GM10266 (cell line): ENCODE measurements at regions not wholly inside any gene's neighbourhood (a gene's known extent, or its start where the extent isn't known, plus 50 kb on each side); places are given as distances from the start of the nearest gene placed in this dataset.

ENCODE experiments used
- DNase-seq: peaks from one replicate; pipeline ENCODE4 v3.0.0; 2012; ENCODE audit errors: extremely low spot score
- CTCF ChIP-seq: IDR thresholded peaks from 2 replicates; pipeline ENCODE4 v1.5.1; 2012; ENCODE audit warnings: mild to moderate bottlenecking, low read depth; ENCODE audit not compliant: control insufficient read depth, insufficient read depth; ENCODE audit errors: missing control alignments

- TF ChIP-seq CTCF, result no peak
- DNase-seq, result no peak
These were observed 132.6 kb downstream of the SLC38A6 start for GRCh38 chr14:61113561-61114225.

GRCh38 chr14:61112506-61112905, 131.5 kb downstream of the SLC38A6 start:
- no peak for DNase-seq
- TF ChIP-seq CTCF, result no peak

GRCh38 chr14:61111731-61112130, 130.7 kb downstream of the SLC38A6 start:
- DNase-seq, result no peak
- no peak for TF ChIP-seq CTCF

GRCh38 chr14:61111209-61111665, 130.2 kb downstream of the SLC38A6 start:
- no peak for DNase-seq
- TF ChIP-seq CTCF, result no peak

GRCh38 chr14:61110316-61111082, 129.5 kb downstream of the SLC38A6 start:
- DNase-seq, result no peak
- no peak for TF ChIP-seq CTCF

- DNase-seq, result no peak
- TF ChIP-seq CTCF, result no peak
These were observed 128.2 kb downstream of the SLC38A6 start for GRCh38 chr14:61109288-61109687.
